Epidermal melanocyte (primary cell): ENCODE measurements at regions not wholly inside any gene's neighbourhood (a gene's known extent, or its start where the extent isn't known, plus 50 kb on each side); places are given as distances from the start of the nearest gene placed in this dataset.
"Not testable (repeated sequence)": the region's sequence is repeated elsewhere in the genome, so short reads cannot be mapped to it uniquely, and the experiment has no call there.

Experiments
- DNase-seq: peaks from one replicate; pipeline ENCODE4 v3.0.0; 2011; ENCODE audit warnings: low spot score; ENCODE audit not compliant: insufficient read length

GRCh38 chr1:29589716-29590115, 353.4 kb downstream of the PTPRU start:
- not testable (repeated sequence) for DNase-seq

GRCh38 chr1:29586991-29587745, 350.8 kb downstream of the PTPRU start:
- DNase-seq = no peak

- DNase-seq = no peak
These were observed 349.9 kb downstream of the PTPRU start for GRCh38 chr1:29586215-29586614.

GRCh38 chr1:29585656-29586055, 349.3 kb downstream of the PTPRU start:
- DNase-seq = no peak

GRCh38 chr1:29585201-29585600, 348.9 kb downstream of the PTPRU start:
- no peak for DNase-seq

GRCh38 chr1:29584776-29585175, 348.5 kb downstream of the PTPRU start:
- DNase-seq = no peak

GRCh38 chr1:29584362-29584761, 348.0 kb downstream of the PTPRU start:
- no peak for DNase-seq

- DNase-seq = no peak
These were observed 347.4 kb downstream of the PTPRU start for GRCh38 chr1:29583727-29584126.

- DNase-seq = no peak
These were observed 344.9 kb downstream of the PTPRU start for GRCh38 chr1:29581256-29581655.

GRCh38 chr1:29579821-29580425, 343.6 kb downstream of the PTPRU start:
- DNase-seq = no peak

- DNase-seq = no peak
These were observed 341.2 kb downstream of the PTPRU start for GRCh38 chr1:29577512-29577911.

- DNase-seq = no peak
These were observed 340.2 kb downstream of the PTPRU start for GRCh38 chr1:29576510-29576909.

- no peak for DNase-seq
These were observed 339.5 kb downstream of the PTPRU start for GRCh38 chr1:29575826-29576225.

GRCh38 chr1:29575277-29575676, 339.0 kb downstream of the PTPRU start:
- no peak for DNase-seq

GRCh38 chr1:29574871-29575270, 338.5 kb downstream of the PTPRU start:
- DNase-seq = no peak

- DNase-seq = peak; percentile 32
These were observed 333.8 kb downstream of the PTPRU start for GRCh38 chr1:29569971-29570634.

GRCh38 chr1:29567257-29567656, 330.9 kb downstream of the PTPRU start:
- no peak for DNase-seq

GRCh38 chr1:29565490-29565889, 329.2 kb downstream of the PTPRU start:
- DNase-seq = no peak

GRCh38 chr1:29563571-29563970, 327.2 kb downstream of the PTPRU start:
- no peak for DNase-seq

- DNase-seq = no peak
These were observed 326.8 kb downstream of the PTPRU start for GRCh38 chr1:29563092-29563491.

- no peak for DNase-seq
These were observed 322.7 kb downstream of the PTPRU start for GRCh38 chr1:29559056-29559455.
